ENCODE measurements at regions not wholly inside any gene's neighbourhood (a gene's known extent, or its start where the extent isn't known, plus 50 kb on each side); places are given as distances from the start of the nearest gene placed in this dataset.

DNA sequence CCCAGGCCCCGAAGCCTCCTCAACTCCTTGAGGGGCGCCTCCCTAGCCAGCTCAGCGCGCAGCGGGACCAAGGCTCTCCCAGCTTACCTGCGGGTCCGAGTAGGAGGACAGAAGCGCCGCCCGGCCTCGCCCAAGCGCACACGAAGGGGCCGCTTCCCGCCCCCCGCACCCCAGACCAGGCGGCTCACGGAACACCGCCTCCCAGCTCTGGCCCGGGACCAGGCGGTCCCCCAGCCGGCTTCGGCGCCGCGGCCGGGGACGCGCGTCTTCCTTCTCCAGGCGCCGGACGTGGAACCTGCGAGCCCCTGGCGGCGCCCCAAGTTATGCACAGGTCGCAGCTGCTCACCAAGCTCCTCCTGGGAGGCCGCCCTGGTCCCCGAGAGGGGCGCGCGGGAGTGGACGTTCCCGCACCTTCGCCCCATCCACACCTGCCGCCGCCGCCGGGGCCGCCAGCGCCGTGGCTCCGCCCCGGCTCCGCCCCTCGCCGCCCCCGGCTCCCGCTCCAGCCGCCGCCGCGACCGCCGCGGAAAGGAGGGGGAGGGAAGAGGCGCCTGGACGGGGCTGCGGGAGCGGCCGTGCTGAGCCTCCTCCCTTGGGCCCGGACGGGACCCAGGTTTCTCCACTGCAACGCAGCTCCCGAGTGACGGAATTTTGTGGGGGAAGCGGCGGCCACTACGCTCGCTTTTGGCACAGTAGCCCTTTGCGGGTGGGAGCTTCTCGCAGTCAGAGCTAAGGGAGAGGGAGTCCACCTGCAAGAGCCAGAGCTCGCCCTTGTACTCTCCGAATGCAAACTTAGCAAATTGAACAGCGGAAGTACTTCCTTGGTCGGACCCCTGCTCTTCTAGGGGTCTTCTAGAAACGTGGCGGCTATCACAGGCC lies 77.5 kb upstream of the IFNE start:
- TF ChIP-seq, protein P1, sequence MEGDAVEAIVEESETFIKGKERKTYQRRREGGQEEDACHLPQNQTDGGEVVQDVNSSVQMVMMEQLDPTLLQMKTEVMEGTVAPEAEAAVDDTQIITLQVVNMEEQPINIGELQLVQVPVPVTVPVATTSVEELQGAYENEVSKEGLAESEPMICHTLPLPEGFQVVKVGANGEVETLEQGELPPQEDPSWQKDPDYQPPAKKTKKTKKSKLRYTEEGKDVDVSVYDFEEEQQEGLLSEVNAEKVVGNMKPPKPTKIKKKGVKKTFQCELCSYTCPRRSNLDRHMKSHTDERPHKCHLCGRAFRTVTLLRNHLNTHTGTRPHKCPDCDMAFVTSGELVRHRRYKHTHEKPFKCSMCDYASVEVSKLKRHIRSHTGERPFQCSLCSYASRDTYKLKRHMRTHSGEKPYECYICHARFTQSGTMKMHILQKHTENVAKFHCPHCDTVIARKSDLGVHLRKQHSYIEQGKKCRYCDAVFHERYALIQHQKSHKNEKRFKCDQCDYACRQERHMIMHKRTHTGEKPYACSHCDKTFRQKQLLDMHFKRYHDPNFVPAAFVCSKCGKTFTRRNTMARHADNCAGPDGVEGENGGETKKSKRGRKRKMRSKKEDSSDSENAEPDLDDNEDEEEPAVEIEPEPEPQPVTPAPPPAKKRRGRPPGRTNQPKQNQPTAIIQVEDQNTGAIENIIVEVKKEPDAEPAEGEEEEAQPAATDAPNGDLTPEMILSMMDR (IDR thresholded peaks at IDR 0.05; ENCODE audit: borderline replicate concordance, extremely low read depth, insufficient read depth) = no peak
- intact Hi-C loops (cut with DNase I) = no loop called here
- Histone ChIP-seq H3K4me3 (ENCODE audit: low read length in 3 of 3) (peak overlapping the region; percentile 40 to 64 (median 61)), H3K36me3 (ENCODE audit: control insufficient read depth in 2 of 3, insufficient read depth in 3 of 3, low read length in 3 of 3) (no peaks in the 10 kb centered on the region), H3K27me3 (ENCODE audit: control insufficient read depth, insufficient read depth, low read length) (peaks cover 24% of the 10 kb centered on the region), H3K9ac (ENCODE audit: low read length in 3 of 3) (no peak overlapping the region), H3K4me1 (ENCODE audit: control insufficient read depth in 2 of 3, insufficient read depth in 2 of 3, low read depth in 1 of 3, low read length in 3 of 3) (peaks cover 0 to 5% (median 0%) of the 10 kb centered on the region in 3 donors), H3K27ac (ENCODE audit: low read depth in 2 of 2, low read length in 2 of 2) (no peak overlapping the region), H3K9me3 (ENCODE audit: control insufficient read depth in 2 of 3, insufficient read depth in 1 of 3, low read length in 3 of 3) (no peaks in the 10 kb centered on the region)
- FAIRE-seq (no peak), DNase-seq (peak; percentile 63 to 89 (median 67))

DNA sequence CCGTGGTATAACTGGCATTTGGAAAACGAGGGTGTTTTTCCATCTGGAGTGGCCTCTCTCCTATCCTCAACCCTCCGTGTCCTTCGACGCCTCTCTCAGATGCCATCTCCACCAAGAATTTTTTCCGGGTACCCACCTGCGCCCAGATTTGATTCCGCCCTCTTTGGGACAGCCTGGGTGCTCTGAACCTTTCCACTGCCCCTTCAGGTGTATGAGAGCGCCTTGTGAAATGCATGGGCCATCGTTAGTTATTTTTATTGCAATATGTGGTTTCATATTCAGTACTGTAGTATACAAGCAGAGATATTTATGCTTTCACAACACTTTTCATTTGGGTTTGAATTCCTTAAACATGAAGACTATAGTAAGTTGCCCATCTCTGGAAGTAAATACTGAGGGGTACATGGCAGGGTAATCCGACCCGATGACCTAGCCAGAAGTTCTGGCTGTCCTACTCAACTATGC lies 78.2 kb upstream of the IFNE start:
- peaks cover 0 to 5% (median 0%) of the 10 kb centered on the region in 3 donors for H3K4me1 ChIP-seq (ENCODE audit: control insufficient read depth in 2 of 3, insufficient read depth in 2 of 3, low read depth in 1 of 3, low read length in 3 of 3)
- H3K36me3 ChIP-seq (ENCODE audit: control insufficient read depth in 2 of 3, insufficient read depth in 3 of 3, low read length in 3 of 3) = no peaks in the 10 kb centered on the region
- FAIRE-seq = no peak
- peak overlapping the region in 2 of 3 donors; percentile 36 to 60 for H3K4me3 ChIP-seq (ENCODE audit: low read length in 3 of 3)
- no peak for DNase-seq
- no peak overlapping the region for H3K9ac ChIP-seq (ENCODE audit: low read length in 3 of 3)
- intact Hi-C loops (cut with DNase I) = no loop called here
- H3K9me3 ChIP-seq (ENCODE audit: control insufficient read depth in 2 of 3, insufficient read depth in 1 of 3, low read length in 3 of 3) = no peaks in the 10 kb centered on the region
- H3K27ac ChIP-seq (ENCODE audit: low read depth in 2 of 2, low read length in 2 of 2) = no peak overlapping the region
- TF ChIP-seq, protein P1 (IDR thresholded peaks at IDR 0.05; ENCODE audit: borderline replicate concordance, extremely low read depth, insufficient read depth) = no peak
- peaks cover 24% of the 10 kb centered on the region for H3K27me3 ChIP-seq (ENCODE audit: control insufficient read depth, insufficient read depth, low read length)

DNA sequence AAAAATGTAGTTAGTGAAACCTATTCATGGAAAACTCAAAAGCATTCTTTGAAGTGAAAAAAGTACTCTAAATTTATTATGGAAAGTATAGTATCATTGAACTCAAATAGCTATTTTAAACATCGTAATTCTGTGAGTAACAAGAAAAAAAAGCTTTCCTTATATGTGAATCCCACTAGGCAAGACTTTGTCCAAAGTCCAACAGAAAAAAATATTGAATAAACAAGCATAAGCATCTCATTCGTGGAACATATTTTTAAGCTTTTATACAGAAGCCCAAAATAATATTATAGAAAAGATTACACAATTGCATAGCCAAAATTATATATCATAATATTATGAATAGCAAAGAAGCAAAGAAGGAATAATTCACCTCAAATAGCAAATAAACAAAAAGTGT lies 79.4 kb upstream of the IFNE start:
- Histone ChIP-seq H3K4me1 (ENCODE audit: control insufficient read depth in 2 of 3, insufficient read depth in 2 of 3, low read depth in 1 of 3, low read length in 3 of 3) (peaks cover 0 to 5% (median 0%) of the 10 kb centered on the region in 3 donors), H3K36me3 (ENCODE audit: control insufficient read depth in 2 of 3, insufficient read depth in 3 of 3, low read length in 3 of 3) (no peaks in the 10 kb centered on the region), H3K9me3 (ENCODE audit: control insufficient read depth in 2 of 3, insufficient read depth in 1 of 3, low read length in 3 of 3) (no peaks in the 10 kb centered on the region), H3K27ac (ENCODE audit: low read depth in 2 of 2, low read length in 2 of 2) (no peak overlapping the region), H3K9ac (ENCODE audit: low read length in 3 of 3) (no peak overlapping the region), H3K4me3 (ENCODE audit: low read length in 3 of 3) (no peak overlapping the region), H3K27me3 (ENCODE audit: control insufficient read depth, insufficient read depth, low read length) (peaks cover 20% of the 10 kb centered on the region)
- TF ChIP-seq, protein P1 (IDR thresholded peaks at IDR 0.05; ENCODE audit: borderline replicate concordance, extremely low read depth, insufficient read depth) = no peak
- intact Hi-C loops (cut with DNase I) = no loop called here
- no peak for DNase-seq
- FAIRE-seq = no peak

Measured in kidney (tissue), 13 donors.